ENCODE measurements at regions not wholly inside any gene's neighbourhood (a gene's known extent, or its start where the extent isn't known, plus 50 kb on each side); places are given as distances from the start of the nearest gene placed in this dataset.
"Not testable (repeated sequence)": the region's sequence is repeated elsewhere in the genome, so short reads cannot be mapped to it uniquely, and the experiment has no call there.

GRCh38 chr14:85883966-85884365 is 354.0 kb downstream of the FLRT2 start:
- no peaks in the 10 kb centered on the region for H3K4me1 ChIP-seq (ENCODE audit: insufficient read depth, low read length)
- H3K9me3 ChIP-seq (ENCODE audit: low read depth, low read length), result no peaks in the 10 kb centered on the region
- no peak overlapping the region for H3K4me3 ChIP-seq (ENCODE audit: low read length)
- H3K27me3 ChIP-seq (ENCODE audit: insufficient read depth, low read length), result no peaks in the 10 kb centered on the region

DNA sequence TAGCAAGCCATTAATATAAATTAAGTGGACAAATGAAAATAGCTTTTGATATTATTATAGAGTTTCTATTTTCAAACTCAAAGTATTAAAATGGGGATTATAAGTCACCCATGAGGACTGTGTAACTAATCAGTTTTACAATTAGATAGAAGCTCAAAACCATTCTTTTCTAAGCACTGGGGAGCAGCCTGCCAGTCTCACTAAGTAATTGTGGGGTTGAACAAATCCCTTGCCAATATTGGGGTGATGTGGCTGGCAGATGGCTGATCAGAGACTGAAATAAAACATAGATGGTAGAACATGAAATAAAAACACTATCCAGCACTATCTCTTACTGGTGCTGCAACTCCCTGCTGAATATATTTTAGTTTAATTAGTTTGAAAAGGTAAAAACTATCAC is 353.2 kb downstream of the FLRT2 start:
- Histone ChIP-seq H3K4me1 (ENCODE audit: insufficient read depth, low read length) (no peaks in the 10 kb centered on the region), H3K4me3 (ENCODE audit: low read length) (no peak overlapping the region), H3K9me3 (ENCODE audit: low read depth, low read length) (no peaks in the 10 kb centered on the region), H3K27me3 (ENCODE audit: insufficient read depth, low read length) (no peaks in the 10 kb centered on the region)

GRCh38 chr14:85881935-85882334 is 352.0 kb downstream of the FLRT2 start:
- H3K4me1 ChIP-seq (ENCODE audit: insufficient read depth, low read length), result no peaks in the 10 kb centered on the region
- H3K4me3 ChIP-seq (ENCODE audit: low read length), result no peak overlapping the region
- no peaks in the 10 kb centered on the region for H3K27me3 ChIP-seq (ENCODE audit: insufficient read depth, low read length)
- H3K9me3 ChIP-seq (ENCODE audit: low read depth, low read length), result no peaks in the 10 kb centered on the region

DNA sequence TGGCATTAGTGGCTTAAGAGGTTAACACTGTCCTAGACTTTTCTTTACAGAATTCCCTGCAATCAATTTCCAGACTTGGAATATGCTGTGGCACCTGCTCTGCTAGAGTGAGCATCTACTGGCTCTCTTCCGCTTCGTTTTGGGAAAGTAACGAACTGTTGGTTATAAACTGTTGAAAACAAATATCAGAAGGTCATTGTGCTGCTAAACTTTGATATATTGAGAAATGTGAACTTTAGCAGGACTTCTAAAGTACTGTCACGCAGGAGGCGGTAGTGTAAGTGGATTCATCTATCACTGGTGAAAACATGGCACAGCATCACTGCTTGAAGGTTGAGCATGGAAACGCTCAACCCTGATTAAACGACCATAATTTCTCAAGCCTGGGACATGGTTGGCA is 348.9 kb downstream of the FLRT2 start:
- Histone ChIP-seq H3K27me3 (ENCODE audit: insufficient read depth, low read length) (no peaks in the 10 kb centered on the region), H3K4me1 (ENCODE audit: insufficient read depth, low read length) (no peaks in the 10 kb centered on the region), H3K9me3 (ENCODE audit: low read depth, low read length) (no peaks in the 10 kb centered on the region), H3K4me3 (ENCODE audit: low read length) (no peak overlapping the region)

- Histone ChIP-seq H3K9me3 (ENCODE audit: low read depth, low read length) (no peaks in the 10 kb centered on the region), H3K4me1 (ENCODE audit: insufficient read depth, low read length) (no peaks in the 10 kb centered on the region), H3K27me3 (ENCODE audit: insufficient read depth, low read length) (no peaks in the 10 kb centered on the region), H3K4me3 (ENCODE audit: low read length) (no peak overlapping the region)
Measured at GRCh38 chr14:85873006-85873405, 343.1 kb downstream of the FLRT2 start.

GRCh38 chr14:85867450-85867849 is 337.5 kb downstream of the FLRT2 start:
- H3K4me1 ChIP-seq (ENCODE audit: insufficient read depth, low read length), result no peaks in the 10 kb centered on the region
- no peaks in the 10 kb centered on the region for H3K9me3 ChIP-seq (ENCODE audit: low read depth, low read length)
- no peaks in the 10 kb centered on the region for H3K27me3 ChIP-seq (ENCODE audit: insufficient read depth, low read length)
- no peak overlapping the region for H3K4me3 ChIP-seq (ENCODE audit: low read length)

DNA sequence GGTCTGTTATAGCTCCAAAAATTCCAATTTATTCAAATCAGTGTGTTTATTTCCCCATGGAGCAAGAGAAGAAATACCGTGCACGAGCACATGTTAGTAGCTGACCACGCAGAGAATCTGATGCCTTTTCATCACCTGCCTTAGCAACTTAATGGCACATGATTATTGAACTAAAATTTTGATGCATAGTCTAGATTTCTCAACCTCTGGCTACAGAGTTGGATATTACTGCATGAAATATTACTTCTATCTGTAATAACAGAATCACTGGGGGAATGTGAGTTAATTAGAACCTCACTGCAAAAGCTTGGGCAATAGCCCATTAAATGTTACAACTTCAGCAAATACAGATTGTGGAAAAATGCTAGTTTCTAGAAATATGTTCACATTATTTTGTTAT is 335.8 kb downstream of the FLRT2 start:
- H3K4me1 ChIP-seq (ENCODE audit: insufficient read depth, low read length), result no peaks in the 10 kb centered on the region

DNA sequence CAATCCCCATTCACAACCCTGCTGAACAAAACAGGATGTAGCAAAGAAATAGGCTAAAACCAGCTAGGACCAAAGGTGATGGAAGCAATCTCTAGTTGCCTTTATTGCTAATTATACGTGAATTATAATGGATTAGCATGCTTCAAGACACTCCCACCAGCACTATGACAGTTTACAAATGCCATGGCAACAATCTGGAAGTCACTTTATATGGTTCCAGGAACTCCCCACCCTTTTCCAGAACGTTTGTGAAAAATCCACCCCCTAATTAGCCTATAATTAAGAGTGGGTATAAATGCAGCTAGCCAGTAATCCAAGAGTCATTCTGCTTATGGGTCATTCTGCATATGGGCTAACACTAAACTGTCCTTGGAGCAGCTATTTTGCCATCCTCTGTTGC is 328.7 kb downstream of the FLRT2 start:
- no peaks in the 10 kb centered on the region for H3K27me3 ChIP-seq (ENCODE audit: insufficient read depth, low read length)
- H3K4me3 ChIP-seq (ENCODE audit: low read length), result no peak overlapping the region
- no peaks in the 10 kb centered on the region for H3K9me3 ChIP-seq (ENCODE audit: low read depth, low read length)
- no peaks in the 10 kb centered on the region for H3K4me1 ChIP-seq (ENCODE audit: insufficient read depth, low read length)

More for the DNA sequence above, 335.8 kb downstream of the FLRT2 start:
- Histone ChIP-seq H3K4me3 (ENCODE audit: low read length) (no peak overlapping the region), H3K27me3 (ENCODE audit: insufficient read depth, low read length) (no peaks in the 10 kb centered on the region), H3K9me3 (ENCODE audit: low read depth, low read length) (no peaks in the 10 kb centered on the region)

DNA sequence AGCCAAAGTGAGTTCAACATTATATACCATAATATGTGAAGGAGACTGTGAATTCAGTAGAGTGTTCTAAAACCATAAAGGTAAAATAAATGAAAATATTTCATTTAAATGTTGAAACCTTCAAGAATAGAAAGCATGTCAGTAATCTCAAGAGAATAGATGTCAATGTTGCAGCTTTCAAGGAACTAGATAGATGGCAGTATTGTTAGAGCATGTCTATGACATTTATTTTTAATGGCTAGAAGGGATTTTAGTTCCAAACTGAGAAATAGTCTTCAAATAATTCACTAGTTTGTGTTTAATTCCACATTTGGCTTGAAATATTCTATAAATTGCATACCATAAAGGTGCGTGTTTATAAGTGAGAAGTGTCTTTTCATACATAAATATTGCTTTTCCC is 326.5 kb downstream of the FLRT2 start:
- Histone ChIP-seq H3K4me3 (ENCODE audit: low read length) (no peak overlapping the region), H3K4me1 (ENCODE audit: insufficient read depth, low read length) (no peaks in the 10 kb centered on the region), H3K27me3 (ENCODE audit: insufficient read depth, low read length) (no peaks in the 10 kb centered on the region), H3K9me3 (ENCODE audit: low read depth, low read length) (no peaks in the 10 kb centered on the region)

DNA sequence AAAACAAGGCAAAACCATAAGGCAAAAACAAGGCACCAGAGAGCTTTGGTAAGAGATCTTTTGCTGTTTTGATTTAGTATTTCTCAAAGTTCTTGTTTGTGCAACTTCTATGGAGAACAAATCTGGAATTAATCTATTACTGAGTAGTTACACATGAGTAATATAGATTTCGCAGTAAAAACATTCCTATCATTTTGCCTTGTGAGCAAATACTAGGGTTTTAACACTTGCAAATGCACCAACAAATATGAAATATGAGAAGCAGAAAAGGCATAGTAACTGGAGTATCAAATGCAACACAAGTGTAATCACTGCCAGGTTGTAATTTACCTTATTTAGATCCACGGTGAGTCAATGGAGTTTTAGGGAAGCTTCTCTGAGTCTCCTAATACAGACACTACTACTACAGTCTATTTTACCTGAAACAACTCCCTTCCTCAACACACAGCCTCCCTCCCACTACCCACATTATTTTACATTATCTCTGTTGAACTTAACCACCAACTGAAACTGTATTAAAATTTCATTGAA is 324.1 kb downstream of the FLRT2 start:
- H3K27me3 ChIP-seq (ENCODE audit: insufficient read depth, low read length), result no peaks in the 10 kb centered on the region
- no peaks in the 10 kb centered on the region for H3K4me1 ChIP-seq (ENCODE audit: insufficient read depth, low read length)
- no peak overlapping the region for H3K4me3 ChIP-seq (ENCODE audit: low read length)
- H3K9me3 ChIP-seq (ENCODE audit: low read depth, low read length), result no peaks in the 10 kb centered on the region

GRCh38 chr14:85852906-85853305 is 323.0 kb downstream of the FLRT2 start:
- H3K4me1 ChIP-seq (ENCODE audit: insufficient read depth, low read length), result no peaks in the 10 kb centered on the region
- H3K4me3 ChIP-seq (ENCODE audit: low read length), result no peak overlapping the region
- H3K27me3 ChIP-seq (ENCODE audit: insufficient read depth, low read length), result no peaks in the 10 kb centered on the region
- H3K9me3 ChIP-seq (ENCODE audit: low read depth, low read length), result no peaks in the 10 kb centered on the region

DNA sequence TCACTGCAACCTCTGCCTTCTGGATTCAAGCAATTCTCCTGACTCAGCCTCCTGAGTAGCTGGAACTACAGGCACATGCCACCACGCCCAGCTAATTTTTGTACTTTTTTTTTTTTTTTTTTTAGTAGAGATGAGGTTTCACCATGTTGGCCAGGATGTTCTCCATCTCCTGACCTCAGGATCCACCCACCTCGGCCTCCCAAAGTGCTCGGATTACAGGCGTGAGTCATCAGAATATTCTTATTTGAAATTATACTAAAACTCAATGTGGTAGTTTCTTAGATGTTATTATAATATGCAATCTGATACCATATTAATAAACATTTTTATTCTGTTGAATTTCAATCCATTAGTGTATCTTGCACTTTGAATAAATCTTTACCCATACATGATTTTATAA is 322.2 kb downstream of the FLRT2 start:
- H3K4me3 ChIP-seq (ENCODE audit: low read length); H3K4me1 ChIP-seq (ENCODE audit: insufficient read depth, low read length); H3K27me3 ChIP-seq (ENCODE audit: insufficient read depth, low read length); H3K9me3 ChIP-seq (ENCODE audit: low read depth, low read length): not testable (repeated sequence)

GRCh38 chr14:85830549-85830948 is 300.6 kb downstream of the FLRT2 start:
- H3K27me3 ChIP-seq (ENCODE audit: insufficient read depth, low read length); H3K4me3 ChIP-seq (ENCODE audit: low read length); H3K9me3 ChIP-seq (ENCODE audit: low read depth, low read length); H3K4me1 ChIP-seq (ENCODE audit: insufficient read depth, low read length): not testable (repeated sequence)

DNA sequence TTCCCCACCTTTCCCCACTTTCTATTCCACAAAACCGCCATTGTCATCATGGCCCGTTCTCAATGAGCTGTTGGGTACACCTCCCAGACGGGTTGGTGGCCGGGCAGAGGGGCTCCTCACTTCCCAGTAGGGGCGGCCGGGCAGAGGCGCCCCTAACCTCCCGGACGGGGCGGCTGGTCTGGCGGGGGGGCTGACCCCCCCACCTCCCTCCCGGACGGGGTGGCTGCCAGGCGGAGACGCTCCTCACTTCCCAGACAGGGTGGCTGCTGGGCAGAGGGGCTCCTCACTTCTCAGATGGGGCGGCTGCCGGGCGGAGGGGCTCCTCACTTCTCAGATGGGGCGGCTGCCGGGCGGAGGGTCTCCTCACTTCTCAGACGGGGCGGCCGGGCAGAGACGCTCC is 299.7 kb downstream of the FLRT2 start:
- not testable (repeated sequence) for H3K4me3 ChIP-seq (ENCODE audit: low read length); H3K9me3 ChIP-seq (ENCODE audit: low read depth, low read length); H3K4me1 ChIP-seq (ENCODE audit: insufficient read depth, low read length); H3K27me3 ChIP-seq (ENCODE audit: insufficient read depth, low read length)

- Histone ChIP-seq H3K27me3 (ENCODE audit: insufficient read depth, low read length) (no peaks in the 10 kb centered on the region), H3K4me1 (ENCODE audit: insufficient read depth, low read length) (no peaks in the 10 kb centered on the region), H3K4me3 (ENCODE audit: low read length) (no peak overlapping the region), H3K9me3 (ENCODE audit: low read depth, low read length) (no peaks in the 10 kb centered on the region)
Measured at GRCh38 chr14:85824526-85824925, 294.6 kb downstream of the FLRT2 start.

- Histone ChIP-seq H3K4me3 (ENCODE audit: low read length) (no peak overlapping the region), H3K9me3 (ENCODE audit: low read depth, low read length) (no peaks in the 10 kb centered on the region), H3K4me1 (ENCODE audit: insufficient read depth, low read length) (no peaks in the 10 kb centered on the region), H3K27me3 (ENCODE audit: insufficient read depth, low read length) (no peaks in the 10 kb centered on the region)
Measured at GRCh38 chr14:85822236-85822635, 292.3 kb downstream of the FLRT2 start.

GRCh38 chr14:85817430-85817829 is 287.5 kb downstream of the FLRT2 start:
- Histone ChIP-seq H3K4me3 (ENCODE audit: low read length) (no peak overlapping the region), H3K27me3 (ENCODE audit: insufficient read depth, low read length) (no peaks in the 10 kb centered on the region), H3K9me3 (ENCODE audit: low read depth, low read length) (no peaks in the 10 kb centered on the region), H3K4me1 (ENCODE audit: insufficient read depth, low read length) (no peaks in the 10 kb centered on the region)
